GM18909 (cell line): ENCODE measurements at regions not wholly inside any gene's neighbourhood (a gene's known extent, or its start where the extent isn't known, plus 50 kb on each side); places are given as distances from the start of the nearest gene placed in this dataset.
"Not testable (repeated sequence)": the region's sequence is repeated elsewhere in the genome, so short reads cannot be mapped to it uniquely, and the experiment has no call there.

Source experiments
- ATAC-seq: cut with Tn5 transposase; IDR thresholded peaks from one replicate; pipeline ENCODE4 v1.9.1; 2021; ENCODE audit warnings: mild to moderate bottlenecking; ENCODE audit not compliant: unreplicated experiment, poor library complexity

GRCh38 chr15:31647337-31647826 is 320.7 kb downstream of the KLF13 start:
- ATAC-seq = not testable (repeated sequence)

- ATAC-seq = not testable (repeated sequence)
Observed at GRCh38 chr15:31649634-31650033, 323.0 kb downstream of the KLF13 start.

- not testable (repeated sequence) for ATAC-seq
Observed at GRCh38 chr15:31650055-31650701, 323.5 kb downstream of the KLF13 start.

GRCh38 chr15:31656915-31657314 is 330.3 kb downstream of the KLF13 start:
- not testable (repeated sequence) for ATAC-seq

- no peak for ATAC-seq
Observed at GRCh38 chr15:31660816-31661215, 334.2 kb downstream of the KLF13 start.

- ATAC-seq = not testable (repeated sequence)
Observed at GRCh38 chr15:31665732-31666131, 339.1 kb downstream of the KLF13 start.

GRCh38 chr15:31669158-31669908 is 342.7 kb downstream of the KLF13 start:
- not testable (repeated sequence) for ATAC-seq

GRCh38 chr15:31673263-31673662 is 346.6 kb downstream of the KLF13 start:
- not testable (repeated sequence) for ATAC-seq

GRCh38 chr15:31681529-31682259 is 348.6 kb upstream of the CHRNA7 start:
- ATAC-seq = not testable (repeated sequence)

- ATAC-seq = peak; percentile 65
Observed at GRCh38 chr15:31687088-31687487, 343.2 kb upstream of the CHRNA7 start.

GRCh38 chr15:31696509-31696908 is 333.8 kb upstream of the CHRNA7 start:
- not testable (repeated sequence) for ATAC-seq

- ATAC-seq = not testable (repeated sequence)
Observed at GRCh38 chr15:31705076-31705678, 325.1 kb upstream of the CHRNA7 start.

GRCh38 chr15:31707944-31708702 is 322.2 kb upstream of the CHRNA7 start:
- peak; percentile 74 for ATAC-seq

- peak; percentile 83 for ATAC-seq
Observed at GRCh38 chr15:31708703-31709327, 321.5 kb upstream of the CHRNA7 start.

- ATAC-seq = not testable (repeated sequence)
Observed at GRCh38 chr15:31709479-31709878, 320.8 kb upstream of the CHRNA7 start.

GRCh38 chr15:31710806-31711205 is 319.5 kb upstream of the CHRNA7 start:
- ATAC-seq = not testable (repeated sequence)

GRCh38 chr15:31715208-31715607 is 315.1 kb upstream of the CHRNA7 start:
- not testable (repeated sequence) for ATAC-seq

- ATAC-seq = not testable (repeated sequence)
Observed at GRCh38 chr15:31718625-31719024, 311.7 kb upstream of the CHRNA7 start.

- ATAC-seq = not testable (repeated sequence)
Observed at GRCh38 chr15:31719396-31720022, 310.8 kb upstream of the CHRNA7 start.
